IMR-90 (cell line): ENCODE measurements at regions not wholly inside any gene's neighbourhood (a gene's known extent, or its start where the extent isn't known, plus 50 kb on each side); places are given as distances from the start of the nearest gene placed in this dataset.
A peak's percentile ranks its signal among the peaks of the same experiment; 100 is the strongest.

Source experiments
- ATAC-seq: fragments of 200-7000 bp; cut with Tn5 transposase; 2 replicates; pipeline ENCODE4 v1.9.1; 2020; ENCODE audit warnings: low read depth, mild to moderate bottlenecking, moderate library complexity
- BruUV-seq: library from RNA; stranded (reverse); fragments of 400-500 nt; replicated peaks from 2 replicates; lab custom pipeline; 2021; lab: Mats Ljungman, UMichigan
- CTCF ChIA-PET: fragments of 300-600 bp; formaldehyde crosslinking; extraction: SDS; loops from one replicate; lab custom pipeline; 2021; ENCODE audit warnings: antibody characterized with exemption; lab: Yijun Ruan, JAX
- POLR2A ChIA-PET: fragments of 300-600 bp; sonication (Branson Sonifier 250); formaldehyde crosslinking; loops from one replicate; lab custom pipeline; 2022; ENCODE audit warnings: antibody characterized with exemption; ENCODE audit not compliant: unreplicated experiment; lab: Charles Lee
- DNase-seq: peaks from one replicate; pipeline ENCODE4 v3.0.0; 2013
- H2AFZ ChIP-seq: replicated peaks from 2 replicates; pipeline ENCODE3; 2013; ENCODE audit warnings: low read length, mild to moderate bottlenecking; ENCODE audit not compliant: poor library complexity
- H2AK5ac ChIP-seq: 2 replicates; pipeline ENCODE4 v1.6.1; 2013; ENCODE audit warnings: low read depth, low read length, inconsistent platforms
- H2AK9ac ChIP-seq: replicated peaks from 2 replicates; pipeline ENCODE3; 2013; ENCODE audit warnings: mild to moderate bottlenecking, low read depth, low read length, moderate library complexity; ENCODE audit not compliant: poor library complexity
- H2BK120ac ChIP-seq: 2 replicates; pipeline ENCODE4 v1.6.1; 2013; ENCODE audit warnings: low read depth, low read length, inconsistent platforms
- H2BK15ac ChIP-seq: 3 replicates; pipeline ENCODE4 v1.6.1; 2013; ENCODE audit warnings: low read depth, low read length, inconsistent platforms
- H2BK20ac ChIP-seq: 2 replicates; pipeline ENCODE4 v1.6.1; 2013; ENCODE audit warnings: low read depth, mild to moderate bottlenecking, inconsistent platforms, low read length, moderate library complexity
- H2BK5ac ChIP-seq: 2 replicates; pipeline ENCODE4 v1.6.1; 2013; ENCODE audit warnings: mild to moderate bottlenecking, low read depth, low read length, inconsistent platforms; ENCODE audit not compliant: poor library complexity, severe bottlenecking
- H3K14ac ChIP-seq: replicated peaks from 2 replicates; pipeline ENCODE4 v1.6.1; 2013; ENCODE audit warnings: low read depth, low read length, inconsistent platforms
- H3K18ac ChIP-seq: 2 replicates; pipeline ENCODE4 v1.6.1; 2013; ENCODE audit warnings: low read depth, low read length, control low read depth
- H3K23ac ChIP-seq: 2 replicates; pipeline ENCODE4 v1.6.1; 2013; ENCODE audit warnings: low read depth, low read length, inconsistent platforms
- H3K27ac ChIP-seq: 2 replicates; pipeline ENCODE4 v1.5.1; 2013; ENCODE audit warnings: mild to moderate bottlenecking, control low read depth, low read length; ENCODE audit not compliant: insufficient read depth
- H3K27me3 ChIP-seq: 2 replicates; pipeline ENCODE4 v1.6.1; 2013; ENCODE audit warnings: low read length; ENCODE audit not compliant: control insufficient read depth, insufficient read depth
- H3K36me3 ChIP-seq: 2 replicates; pipeline ENCODE4 v1.6.1; 2013; ENCODE audit warnings: low read length, mixed read lengths; ENCODE audit not compliant: control insufficient read depth, insufficient read depth
- H3K4ac ChIP-seq: 2 replicates; pipeline ENCODE4 v1.6.1; 2013; ENCODE audit warnings: low read depth, low read length, inconsistent platforms
- H3K4me1 ChIP-seq: 2 replicates; pipeline ENCODE4 v1.6.1; 2013; ENCODE audit warnings: low read length, mixed read lengths; ENCODE audit not compliant: control insufficient read depth, insufficient read depth
- H3K4me2 ChIP-seq: 2 replicates; pipeline ENCODE4 v1.6.1; 2013; ENCODE audit warnings: low read depth, mild to moderate bottlenecking, control low read depth, low read length, moderate library complexity
- H3K4me3 ChIP-seq: 2 replicates; pipeline ENCODE4 v1.5.1; 2013; ENCODE audit warnings: low read depth, mild to moderate bottlenecking, control low read depth, low read length, moderate library complexity; ENCODE audit not compliant: insufficient read depth
- H3K56ac ChIP-seq: 2 replicates; pipeline ENCODE4 v1.6.1; 2013; ENCODE audit warnings: low read length, inconsistent platforms; ENCODE audit not compliant: insufficient read depth; ENCODE audit errors: extremely low read depth
- H3K79me1 ChIP-seq, 2 experiments: 2 replicates each; pipeline ENCODE4 v1.6.1; 2013; ENCODE audit warnings: low read length in 2 of 2, inconsistent platforms in 1 of 2, low read depth in 1 of 2
- H3K9ac ChIP-seq: 2 replicates; pipeline ENCODE4 v1.6.1; 2013; ENCODE audit warnings: low read depth, low read length, control low read depth
- H3K9me1 ChIP-seq: 2 replicates; pipeline ENCODE4 v1.6.1; 2013; ENCODE audit warnings: low read length, inconsistent platforms; ENCODE audit not compliant: insufficient read depth
- H3K9me3 ChIP-seq: 2 replicates; pipeline ENCODE4 v1.6.1; 2013; ENCODE audit warnings: low read length; ENCODE audit not compliant: control insufficient read depth, insufficient read depth
- H4K20me1 ChIP-seq: 2 replicates; pipeline ENCODE4 v1.6.1; 2013; ENCODE audit warnings: low read length, inconsistent platforms; ENCODE audit not compliant: insufficient read depth
- H4K5ac ChIP-seq: 2 replicates; pipeline ENCODE4 v1.6.1; 2013; ENCODE audit warnings: mild to moderate bottlenecking, low read depth, low read length, control low read depth
- H4K8ac ChIP-seq, 2 experiments: 2 replicates each; pipeline ENCODE4 v1.6.1; 2013; ENCODE audit warnings: low read depth in 2 of 2, low read length in 2 of 2, control low read depth in 1 of 2, inconsistent platforms in 1 of 2
- H4K91ac ChIP-seq: 2 replicates; pipeline ENCODE4 v1.6.1; 2013; ENCODE audit warnings: low read depth, low read length, inconsistent platforms; ENCODE audit not compliant: insufficient read depth
- BHLHE40 ChIP-seq: fragments of 150-350 bp; IDR thresholded peaks from 2 replicates; pipeline ENCODE4 v1.6.1; 2016; ENCODE audit warnings: mild to moderate bottlenecking, low read depth, low read length
- CEBPB ChIP-seq: IDR thresholded peaks from 2 replicates; pipeline ENCODE4 v1.6.1; 2012; ENCODE audit warnings: low read depth, low read length, improper control_type of control experiment
- FOS ChIP-seq: fragments of 150-350 bp; IDR thresholded peaks from 2 replicates; pipeline ENCODE4 v1.6.1; 2016; ENCODE audit warnings: low read depth, low read length
- MAFK ChIP-seq: IDR thresholded peaks from 2 replicates; pipeline ENCODE4 v1.6.1; 2012; ENCODE audit warnings: low read depth, low read length, improper control_type of control experiment
- MAZ ChIP-seq: IDR thresholded peaks from 2 replicates; pipeline ENCODE4 v1.6.1; 2012; ENCODE audit warnings: low read depth, mild to moderate bottlenecking, low read length, improper control_type of control experiment, moderate library complexity, borderline replicate concordance
- POLR2A ChIP-seq: IDR thresholded peaks from 2 replicates; pipeline ENCODE4 v1.6.1; 2012; ENCODE audit warnings: mild to moderate bottlenecking, low read depth, low read length
- RCOR1 ChIP-seq: IDR thresholded peaks from 2 replicates; pipeline ENCODE4 v1.6.1; 2012; ENCODE audit warnings: mild to moderate bottlenecking, low read length, improper control_type of control experiment; ENCODE audit not compliant: insufficient replicate concordance
- RFX5 ChIP-seq: IDR thresholded peaks from 2 replicates; pipeline ENCODE4 v1.8.0; 2012; ENCODE audit warnings: low read depth, mild to moderate bottlenecking, low read length, moderate library complexity
- USF2 ChIP-seq: fragments of 150-350 bp; IDR thresholded peaks from 2 replicates; pipeline ENCODE4 v1.6.1; 2017; ENCODE audit warnings: mild to moderate bottlenecking, antibody characterized with exemption, low read length, low read depth
- WGBS, 2 experiments: methylation state at CpG; one replicate each; pipeline versions ENCODE4 v1.1.5 to v1.1.7; 2013; ENCODE audit warnings: missing lambda C conversion rate in 2 of 2; ENCODE audit not compliant: insufficient read length in 1 of 2; ENCODE audit errors: extremely low coverage in 2 of 2; 5-methylcytosine and 5-hydroxymethylcytosine counted together
- dilution Hi-C: fragments of 300-500 bp; cut with HindIII; formaldehyde crosslinking; loops from one replicate; pipeline ENCODE4 v1.14.3; 2018; ENCODE audit warnings: low sequenced_read_pairs; ENCODE audit not compliant: unreplicated experiment
- in situ Hi-C: fragments of 300-500 bp; cut with MboI; formaldehyde crosslinking; loops from 3 replicates; pipeline ENCODE4 v1.14.3; 2019; ENCODE audit warnings: low sequenced_read_pairs, inconsistent platforms, mixed read lengths
- intact Hi-C: fragments of 100-400 bp; cut with micrococcal nuclease; formaldehyde crosslinking; loops from 2 replicates; pipeline ENCODE4 v1.10.0; 2022
- TF ChIP-seq, protein P1 (sequence below): conservative IDR thresholded peaks from 2 replicates; pipeline ENCODE4 v1.5.1; 2012; ENCODE audit warnings: mild to moderate bottlenecking, low read depth, low read length, improper control_type of control experiment
- TF ChIP-seq, protein P2 (sequence below): fragments of 150-350 bp; IDR thresholded peaks from 2 replicates; pipeline ENCODE4 v1.6.1; 2016; ENCODE audit warnings: low read depth, mild to moderate bottlenecking, low read length, moderate library complexity, borderline replicate concordance

DNA sequence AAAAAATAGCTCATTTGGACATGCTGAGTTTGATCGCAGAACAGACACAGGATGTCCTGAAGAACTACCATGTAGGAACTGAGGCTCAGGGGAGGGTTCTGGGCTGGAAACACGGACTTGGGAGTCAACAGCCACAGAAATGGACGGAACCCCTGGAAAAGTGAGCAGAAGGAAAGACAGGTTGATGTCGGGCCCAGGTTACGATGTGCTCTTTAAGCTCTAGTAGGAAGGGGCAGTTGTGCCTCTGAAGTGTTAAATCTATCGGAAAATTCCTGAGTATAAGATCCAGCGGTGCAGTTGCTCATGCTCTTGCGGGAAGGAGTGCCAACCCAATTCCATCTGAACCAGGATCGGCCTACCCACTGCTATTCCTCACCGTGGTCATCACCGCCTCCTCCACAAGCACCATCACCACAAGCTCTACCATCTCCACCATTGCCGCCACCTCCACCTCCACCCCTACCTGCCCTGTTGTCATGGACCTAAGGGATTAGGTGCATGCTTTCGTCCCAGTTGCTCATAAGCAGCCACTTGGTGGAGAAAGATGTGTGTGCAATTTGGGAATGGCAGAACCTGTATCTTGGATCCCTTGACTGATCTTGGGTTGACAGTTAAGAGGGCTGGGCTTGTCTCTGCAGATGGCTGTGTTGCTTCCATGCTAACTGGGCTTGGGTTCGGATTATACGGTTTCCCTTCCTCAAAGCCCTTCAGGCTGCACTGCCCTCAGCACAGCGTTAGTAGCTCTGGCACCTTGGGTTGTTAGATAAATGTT lies 108.5 kb downstream of the ASB7 start (continued):
- no peak for TF ChIP-seq MAZ

DNA sequence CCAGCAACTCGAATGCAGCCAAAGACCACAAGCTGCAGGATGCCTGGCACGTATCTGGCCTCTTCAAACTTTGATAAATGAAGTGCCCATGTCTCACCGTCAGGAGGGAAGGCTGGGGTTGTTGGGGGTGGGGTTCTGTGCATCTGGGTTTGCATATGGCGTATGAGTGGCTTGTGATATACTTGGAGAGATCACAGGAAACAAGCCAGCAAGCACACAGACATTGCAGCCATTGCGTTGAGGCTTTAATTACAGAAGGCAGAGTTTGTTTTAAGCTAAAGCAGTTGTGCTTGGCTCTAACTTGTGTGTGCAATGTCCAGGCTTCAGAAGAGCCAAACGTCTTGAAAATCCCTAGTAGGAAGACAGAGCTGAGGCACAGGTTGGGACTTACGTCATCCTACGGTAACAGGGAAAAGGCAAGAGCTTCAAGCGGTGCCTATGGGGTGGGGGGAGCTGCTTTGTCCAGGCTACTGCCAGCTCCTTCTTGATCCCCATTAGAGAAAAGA lies 109.2 kb downstream of the ASB7 start:
- BruUV-seq, result no TSS peak
- ChIA-PET CTCF (interaction anchor here (0.7 kb wide), 1 partner anchor 15 kb away, joined by 3 read pairs; no protein-coding TSS in a partner anchor), POLR2A (no interaction called here)
- Histone ChIP-seq H3K79me1 (no peaks in the 10 kb centered on the region), H3K27me3 (no peaks in the 10 kb centered on the region), H3K18ac (peak overlapping the region; percentile 24), H3K9me3 (no peaks in the 10 kb centered on the region), H3K4me2 (no peak overlapping the region), H3K4ac (peak overlapping the region; percentile 26), H3K36me3 (no peaks in the 10 kb centered on the region), H4K20me1 (no peaks in the 10 kb centered on the region), H2BK15ac (peak overlapping the region; percentile 30; the same call in 2 of the 3 replicates), H2BK20ac (no peak overlapping the region; the same call in 1 of the 2 replicates), H3K4me3 (no peak overlapping the region), H2AK5ac (peak overlapping the region; percentile 75), H4K91ac (peak overlapping the region; percentile 30), H2BK5ac (no peak overlapping the region), H3K4me1 (peaks cover 20% of the 10 kb centered on the region), H2AK9ac (no peak overlapping the region), H3K56ac (no peak overlapping the region), H3K23ac (no peak overlapping the region), H3K9me1 (peaks cover 17% of the 10 kb centered on the region), H3K14ac (peak overlapping the region; percentile 25; the same call in 1 of the 2 replicates), H4K8ac (peak overlapping the region in 1 of 2 experiments; percentile 20; a peak in 1 of 4 replicates), H4K5ac (no peak overlapping the region; the same call in 1 of the 2 replicates), H2BK120ac (peak overlapping the region; percentile 9; the same call in 1 of the 2 replicates), H3K9ac (no peak overlapping the region), H3K27ac (peak overlapping the region; percentile 18; the same call in 1 of the 2 replicates), H2AFZ (peak overlapping the region; percentile 46)
- dilution Hi-C loops, result no loop called here
- ATAC-seq, result no peak
- in situ Hi-C loops, result loop anchor here (25.0 kb wide), 1 partner anchor 551 kb away; the partner anchor contains the start of gene CHSY1
- intact Hi-C loops, result no loop called here
- peak; percentile 22 for DNase-seq
- 20% methylated on average over 1 of the region's 9 CpGs; no CpG with 5 or more reads in 1 of the 2 experiments for WGBS, 2 experiments
- TF ChIP-seq CEBPB, result no peak
- no peak for TF ChIP-seq BHLHE40
- no peak for TF ChIP-seq RCOR1
- TF ChIP-seq, protein P1, sequence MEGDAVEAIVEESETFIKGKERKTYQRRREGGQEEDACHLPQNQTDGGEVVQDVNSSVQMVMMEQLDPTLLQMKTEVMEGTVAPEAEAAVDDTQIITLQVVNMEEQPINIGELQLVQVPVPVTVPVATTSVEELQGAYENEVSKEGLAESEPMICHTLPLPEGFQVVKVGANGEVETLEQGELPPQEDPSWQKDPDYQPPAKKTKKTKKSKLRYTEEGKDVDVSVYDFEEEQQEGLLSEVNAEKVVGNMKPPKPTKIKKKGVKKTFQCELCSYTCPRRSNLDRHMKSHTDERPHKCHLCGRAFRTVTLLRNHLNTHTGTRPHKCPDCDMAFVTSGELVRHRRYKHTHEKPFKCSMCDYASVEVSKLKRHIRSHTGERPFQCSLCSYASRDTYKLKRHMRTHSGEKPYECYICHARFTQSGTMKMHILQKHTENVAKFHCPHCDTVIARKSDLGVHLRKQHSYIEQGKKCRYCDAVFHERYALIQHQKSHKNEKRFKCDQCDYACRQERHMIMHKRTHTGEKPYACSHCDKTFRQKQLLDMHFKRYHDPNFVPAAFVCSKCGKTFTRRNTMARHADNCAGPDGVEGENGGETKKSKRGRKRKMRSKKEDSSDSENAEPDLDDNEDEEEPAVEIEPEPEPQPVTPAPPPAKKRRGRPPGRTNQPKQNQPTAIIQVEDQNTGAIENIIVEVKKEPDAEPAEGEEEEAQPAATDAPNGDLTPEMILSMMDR, result no peak
- TF ChIP-seq MAFK, result no peak
- TF ChIP-seq USF2, result no peak
- TF ChIP-seq, protein P2, sequence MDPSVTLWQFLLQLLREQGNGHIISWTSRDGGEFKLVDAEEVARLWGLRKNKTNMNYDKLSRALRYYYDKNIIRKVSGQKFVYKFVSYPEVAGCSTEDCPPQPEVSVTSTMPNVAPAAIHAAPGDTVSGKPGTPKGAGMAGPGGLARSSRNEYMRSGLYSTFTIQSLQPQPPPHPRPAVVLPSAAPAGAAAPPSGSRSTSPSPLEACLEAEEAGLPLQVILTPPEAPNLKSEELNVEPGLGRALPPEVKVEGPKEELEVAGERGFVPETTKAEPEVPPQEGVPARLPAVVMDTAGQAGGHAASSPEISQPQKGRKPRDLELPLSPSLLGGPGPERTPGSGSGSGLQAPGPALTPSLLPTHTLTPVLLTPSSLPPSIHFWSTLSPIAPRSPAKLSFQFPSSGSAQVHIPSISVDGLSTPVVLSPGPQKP, result no peak
- TF ChIP-seq MAZ, result no peak
- no peak for TF ChIP-seq POLR2A
- TF ChIP-seq RFX5, result no peak
- TF ChIP-seq FOS, result no peak
